Mammary epithelial cell (primary cell): ENCODE measurements at regions not wholly inside any gene's neighbourhood (a gene's known extent, or its start where the extent isn't known, plus 50 kb on each side); places are given as distances from the start of the nearest gene placed in this dataset.

Experiments
- EZH2 ChIP-seq: IDR thresholded peaks from 2 replicates; pipeline ENCODE4 v1.6.1; 2012; ENCODE audit warnings: low read length, inconsistent platforms, borderline replicate concordance
- TF ChIP-seq, protein P1 (sequence below), 2 donors: IDR thresholded peaks in 1 of 2; conservative IDR thresholded peaks in 1 of 2; 2 replicates each; pipeline ENCODE4 v1.5.1; 2011 to 2012; ENCODE audit warnings: inconsistent platforms in 2 of 2, low read length in 2 of 2, mild to moderate bottlenecking in 2 of 2, control low read depth in 1 of 2, low read depth in 1 of 2; ENCODE audit not compliant: insufficient read depth in 1 of 2; ENCODE audit errors: extremely low read depth in 1 of 2

- TF ChIP-seq, protein P1, sequence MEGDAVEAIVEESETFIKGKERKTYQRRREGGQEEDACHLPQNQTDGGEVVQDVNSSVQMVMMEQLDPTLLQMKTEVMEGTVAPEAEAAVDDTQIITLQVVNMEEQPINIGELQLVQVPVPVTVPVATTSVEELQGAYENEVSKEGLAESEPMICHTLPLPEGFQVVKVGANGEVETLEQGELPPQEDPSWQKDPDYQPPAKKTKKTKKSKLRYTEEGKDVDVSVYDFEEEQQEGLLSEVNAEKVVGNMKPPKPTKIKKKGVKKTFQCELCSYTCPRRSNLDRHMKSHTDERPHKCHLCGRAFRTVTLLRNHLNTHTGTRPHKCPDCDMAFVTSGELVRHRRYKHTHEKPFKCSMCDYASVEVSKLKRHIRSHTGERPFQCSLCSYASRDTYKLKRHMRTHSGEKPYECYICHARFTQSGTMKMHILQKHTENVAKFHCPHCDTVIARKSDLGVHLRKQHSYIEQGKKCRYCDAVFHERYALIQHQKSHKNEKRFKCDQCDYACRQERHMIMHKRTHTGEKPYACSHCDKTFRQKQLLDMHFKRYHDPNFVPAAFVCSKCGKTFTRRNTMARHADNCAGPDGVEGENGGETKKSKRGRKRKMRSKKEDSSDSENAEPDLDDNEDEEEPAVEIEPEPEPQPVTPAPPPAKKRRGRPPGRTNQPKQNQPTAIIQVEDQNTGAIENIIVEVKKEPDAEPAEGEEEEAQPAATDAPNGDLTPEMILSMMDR (conservative IDR thresholded peaks at IDR 0.05 in 1 of 2, IDR thresholded peaks at IDR 0.05 in 1 of 2; ENCODE audit: extremely low read depth in 1 of 2, insufficient read depth in 1 of 2, low read depth in 1 of 2, low read length in 2 of 2) = no peak
- no peak for TF ChIP-seq EZH2
Measured at GRCh38 chr10:86599041-86599440, 55.3 kb upstream of the OPN4 start.
